HG02938 (cell line): ENCODE measurements at regions not wholly inside any gene's neighbourhood (a gene's known extent, or its start where the extent isn't known, plus 50 kb on each side); places are given as distances from the start of the nearest gene placed in this dataset.
"Not testable (repeated sequence)": the region's sequence is repeated elsewhere in the genome, so short reads cannot be mapped to it uniquely, and the experiment has no call there.

ENCODE experiments used
- ATAC-seq: cut with Tn5 transposase; IDR thresholded peaks from one replicate; pipeline ENCODE4 v1.9.1; 2021; ENCODE audit warnings: mild to moderate bottlenecking, moderate library complexity; ENCODE audit not compliant: unreplicated experiment

DNA sequence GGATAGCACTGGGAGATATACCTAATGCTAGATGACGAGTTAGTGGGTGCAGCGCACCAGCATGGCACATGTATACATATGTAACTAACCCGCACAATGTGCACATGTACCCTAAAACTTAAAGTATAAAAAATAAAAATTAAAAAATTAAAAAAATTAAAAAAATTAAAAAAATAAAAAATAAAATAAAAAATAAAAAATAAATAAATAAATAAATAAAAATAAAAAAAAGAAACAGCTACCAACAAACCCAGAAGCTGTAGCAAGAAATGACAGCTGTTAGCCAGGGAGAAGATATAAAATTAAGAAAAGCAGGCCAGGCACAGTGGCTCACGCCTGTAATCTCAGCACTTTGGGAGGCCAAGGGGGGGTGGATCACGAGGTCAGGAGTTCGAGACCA, 361.3 kb upstream of the ATP11B start:
- ATAC-seq, result not testable (repeated sequence)

DNA sequence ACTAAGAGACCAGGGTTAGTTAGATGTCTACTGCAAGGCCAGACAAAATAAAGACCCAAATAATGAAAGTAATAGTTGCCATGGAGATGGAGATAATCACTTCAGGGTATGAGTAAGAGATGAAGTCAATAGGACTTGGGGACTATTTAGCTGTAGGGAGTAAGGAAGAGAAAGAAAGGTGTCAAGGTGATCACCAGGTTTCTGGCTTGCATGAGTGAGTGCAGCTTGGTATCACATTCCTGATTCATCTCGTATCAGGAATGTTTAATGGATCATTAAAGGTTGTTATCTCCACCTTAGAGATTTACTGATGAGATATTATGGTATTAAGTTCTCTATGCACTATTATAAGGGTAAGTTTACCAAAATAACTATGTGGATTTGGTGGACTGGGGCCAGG, 357.4 kb upstream of the ATP11B start:
- ATAC-seq, result no peak

DNA sequence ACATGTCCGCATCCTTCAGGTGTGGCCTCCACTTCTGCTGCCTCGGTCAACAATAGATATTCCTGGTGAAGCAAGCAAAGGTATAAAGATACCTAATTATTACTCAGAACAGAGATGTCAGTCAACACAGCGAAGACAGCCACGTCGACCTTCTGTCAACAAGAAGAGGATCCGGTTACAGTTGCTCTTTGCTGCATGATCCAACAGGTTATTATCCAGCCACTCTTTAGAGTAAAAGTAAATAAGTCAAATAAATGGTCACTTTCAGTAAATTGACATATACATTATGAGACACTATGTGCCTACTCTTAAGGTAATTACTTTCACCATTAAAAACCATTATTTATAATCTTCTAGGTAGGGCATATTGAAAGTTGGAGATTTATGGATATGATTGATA, 356.8 kb upstream of the ATP11B start:
- ATAC-seq, result no peak

DNA sequence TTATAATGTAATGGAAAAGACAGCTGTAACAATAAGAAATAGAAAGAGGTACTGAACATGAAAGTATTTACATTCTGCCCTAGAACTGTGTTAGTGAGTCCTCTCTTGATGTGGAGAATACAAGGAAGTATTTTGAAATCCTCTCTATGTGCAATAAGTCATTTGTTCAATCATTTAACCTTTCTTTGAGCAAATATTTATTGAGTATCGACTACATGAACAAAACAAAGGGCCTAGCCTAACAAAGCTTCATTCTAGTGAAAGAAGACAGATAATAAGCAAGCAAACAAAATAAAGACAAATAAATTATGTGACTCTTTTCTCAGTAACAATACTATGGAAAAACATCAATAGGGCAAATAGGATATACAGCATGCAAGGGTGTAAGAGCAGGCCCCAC, 354.9 kb upstream of the ATP11B start:
- no peak for ATAC-seq

DNA sequence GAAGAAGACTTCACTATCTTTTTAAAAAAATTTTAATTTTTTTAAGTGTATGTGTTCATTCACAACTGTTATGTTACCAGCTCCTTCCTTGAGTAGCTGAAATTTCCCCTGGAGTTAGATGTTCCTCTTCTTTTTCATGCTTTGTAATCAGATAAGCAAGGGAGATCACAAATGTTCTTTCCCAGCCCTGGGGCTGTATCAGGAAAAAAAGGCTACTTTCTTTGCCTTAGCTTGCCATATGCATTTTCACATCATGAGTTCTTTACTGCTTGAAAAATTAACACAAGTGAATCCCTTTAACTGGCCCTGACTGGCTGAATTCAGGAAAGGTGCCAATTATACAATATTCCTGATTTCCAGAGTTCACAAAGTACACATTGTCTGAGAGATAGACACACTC, 353.2 kb upstream of the ATP11B start:
- no peak for ATAC-seq

DNA sequence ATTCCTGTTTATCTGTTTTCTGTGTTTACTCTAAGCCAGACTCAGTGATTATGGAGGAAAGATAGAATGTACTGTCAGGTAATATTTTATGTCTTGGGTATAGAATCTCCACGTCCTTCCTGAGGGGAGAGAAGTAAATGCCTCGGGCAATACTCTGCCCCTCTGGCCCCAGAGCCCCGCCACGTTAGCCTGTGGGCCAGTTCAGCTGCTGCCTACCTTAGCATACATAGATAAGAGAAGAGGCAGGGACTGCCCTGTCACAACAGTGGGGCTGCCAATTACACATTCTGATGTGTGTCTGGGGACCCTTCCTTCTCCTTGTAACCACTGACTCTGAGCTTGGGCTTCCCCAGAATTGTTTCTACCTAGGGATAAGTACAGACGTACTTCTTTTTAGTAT, 347.7 kb upstream of the ATP11B start:
- no peak for ATAC-seq

DNA sequence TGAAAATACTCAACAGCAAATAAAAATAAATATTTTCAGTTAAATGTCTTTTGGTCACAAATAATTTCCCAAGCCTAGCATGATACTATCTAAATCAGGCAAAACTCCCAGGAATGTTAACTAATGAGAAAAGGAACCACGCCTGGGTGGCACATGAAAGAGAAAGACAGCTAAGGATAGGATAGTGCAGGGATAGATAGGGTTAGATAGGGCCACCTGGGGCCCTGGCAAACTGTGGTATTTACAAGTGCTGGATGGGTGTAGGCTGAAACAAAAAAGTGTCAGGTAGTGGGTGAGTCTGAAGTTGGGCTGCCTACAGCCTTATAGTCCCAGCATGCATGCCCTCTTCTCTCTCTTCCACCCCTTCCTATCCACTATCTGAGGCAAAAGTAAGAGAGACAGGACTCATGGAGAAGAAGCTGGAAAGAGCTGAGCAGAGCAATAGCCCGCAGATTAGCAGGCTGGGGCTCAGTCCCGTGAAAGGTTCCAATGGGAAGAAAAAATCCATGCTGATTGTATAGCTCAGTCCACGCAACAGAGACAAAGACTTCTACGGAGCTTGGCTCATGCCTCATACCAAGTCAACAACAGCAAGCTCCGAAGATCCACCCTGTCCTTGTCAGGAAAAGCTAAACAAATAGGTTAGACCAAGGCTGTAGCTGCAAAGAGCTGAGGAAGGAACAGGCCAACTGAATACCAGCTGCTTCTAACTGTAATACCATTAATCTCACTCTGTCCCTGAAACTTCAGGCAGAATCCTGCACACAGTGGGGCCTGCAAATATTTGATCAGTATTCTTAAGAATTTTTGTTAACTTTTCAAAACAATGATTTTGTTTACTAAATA, 342.1 kb upstream of the ATP11B start:
- no peak for ATAC-seq

DNA sequence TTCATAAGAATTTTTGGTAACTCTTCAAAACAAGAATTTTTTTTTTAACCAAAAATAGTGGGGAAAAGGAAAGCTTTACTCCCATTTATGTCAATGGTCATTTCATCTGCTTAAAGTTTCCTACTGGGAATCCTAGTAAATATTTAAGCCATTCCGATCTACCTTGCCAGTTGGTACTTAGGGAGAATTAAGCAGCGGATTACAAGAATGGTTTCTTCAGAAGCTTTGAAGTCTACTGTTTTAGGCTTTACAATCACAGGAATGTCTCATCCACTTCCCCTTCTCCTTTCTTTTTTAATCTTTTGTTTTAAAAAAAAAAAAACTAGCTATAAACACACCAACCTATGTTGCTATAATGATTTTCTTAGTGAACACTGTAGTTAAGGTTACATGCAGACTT, 341.4 kb upstream of the ATP11B start:
- no peak for ATAC-seq

DNA sequence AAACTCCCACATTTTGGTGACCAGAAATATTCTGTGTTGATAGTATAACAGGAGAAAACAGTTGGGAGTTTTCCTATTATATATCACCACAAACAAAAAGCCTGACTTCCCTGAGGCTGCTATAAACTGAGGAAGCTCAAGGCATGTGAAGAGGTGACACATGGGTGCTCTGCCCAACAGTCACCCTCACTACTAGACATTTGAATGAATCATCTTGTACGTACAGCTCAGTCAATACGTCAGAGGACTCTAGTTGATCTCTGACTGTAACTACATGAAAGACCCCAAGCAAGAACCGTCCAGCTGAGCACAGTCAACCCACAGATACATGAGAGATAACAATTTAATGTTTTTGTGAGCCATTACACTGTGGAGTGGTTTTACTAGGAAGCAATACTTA, 338.3 kb upstream of the ATP11B start:
- no peak for ATAC-seq

DNA sequence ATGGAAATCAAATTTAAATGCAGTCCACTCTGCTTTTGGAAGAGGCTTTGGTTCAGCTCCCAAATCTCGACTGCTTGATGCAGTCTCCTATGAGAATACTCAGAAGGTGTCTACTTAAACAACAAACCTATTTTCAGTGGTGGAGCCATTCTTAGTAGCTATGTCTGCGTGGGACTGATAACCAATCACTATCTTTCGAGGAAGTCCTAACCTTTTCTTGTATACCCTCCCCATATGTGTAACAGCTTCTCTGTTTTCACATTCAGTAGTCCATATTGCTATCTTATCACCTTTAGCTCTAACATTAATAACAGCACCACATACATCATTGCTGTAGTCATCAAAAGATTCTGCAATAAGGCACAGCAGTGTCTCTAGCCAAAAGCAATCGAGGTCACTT, 333.0 kb upstream of the ATP11B start:
- ATAC-seq, result no peak

DNA sequence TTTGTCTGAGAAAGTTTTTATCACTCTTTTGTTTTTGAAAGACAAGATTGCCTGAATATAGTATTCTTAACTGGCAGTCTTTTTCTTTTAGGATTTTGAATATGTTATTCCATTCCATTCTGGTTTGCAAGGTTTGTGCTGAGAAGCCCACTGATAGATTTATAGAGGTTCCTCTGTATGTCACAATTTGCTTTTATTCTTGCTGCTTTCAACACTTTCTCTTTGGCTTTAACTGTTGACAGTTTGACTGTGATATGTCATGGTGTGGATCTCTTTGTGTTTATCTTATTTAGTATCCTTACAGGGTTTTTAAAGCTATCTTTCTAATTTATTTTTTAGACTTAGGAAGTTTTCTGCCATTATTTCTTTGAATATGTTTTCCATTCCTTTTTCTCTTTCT, 331.2 kb upstream of the ATP11B start:
- no peak for ATAC-seq

DNA sequence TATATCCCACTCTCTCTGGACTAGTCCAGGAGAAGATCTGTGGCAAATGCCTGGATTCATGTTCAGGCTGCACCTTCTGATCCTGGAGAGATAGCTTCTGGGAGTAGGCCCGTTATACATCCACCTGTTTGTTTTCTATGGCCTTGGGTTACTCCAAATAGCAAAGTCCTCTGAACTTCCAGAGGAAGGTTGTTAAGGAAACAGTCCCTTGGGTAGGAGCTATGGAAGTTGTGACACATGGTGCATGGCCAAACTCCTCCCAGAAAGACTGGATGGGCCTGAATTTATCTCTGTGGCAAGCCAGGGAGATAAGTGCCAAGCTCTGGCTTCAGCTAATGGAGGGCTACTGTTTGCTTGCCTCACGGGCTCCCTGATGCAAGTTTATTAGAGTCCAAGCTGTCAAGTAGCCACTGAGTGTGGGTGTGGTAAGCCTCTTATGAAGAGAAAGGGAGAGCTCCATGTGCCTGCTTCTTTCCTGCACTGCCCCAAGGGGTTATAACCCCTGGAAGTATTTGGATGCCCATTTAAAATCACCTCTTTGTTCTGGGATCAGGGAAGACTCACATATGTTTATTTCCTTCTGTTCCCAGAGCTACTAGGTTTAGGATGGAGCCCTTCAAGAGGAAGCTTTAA, 328.7 kb upstream of the ATP11B start:
- ATAC-seq, result no peak

DNA sequence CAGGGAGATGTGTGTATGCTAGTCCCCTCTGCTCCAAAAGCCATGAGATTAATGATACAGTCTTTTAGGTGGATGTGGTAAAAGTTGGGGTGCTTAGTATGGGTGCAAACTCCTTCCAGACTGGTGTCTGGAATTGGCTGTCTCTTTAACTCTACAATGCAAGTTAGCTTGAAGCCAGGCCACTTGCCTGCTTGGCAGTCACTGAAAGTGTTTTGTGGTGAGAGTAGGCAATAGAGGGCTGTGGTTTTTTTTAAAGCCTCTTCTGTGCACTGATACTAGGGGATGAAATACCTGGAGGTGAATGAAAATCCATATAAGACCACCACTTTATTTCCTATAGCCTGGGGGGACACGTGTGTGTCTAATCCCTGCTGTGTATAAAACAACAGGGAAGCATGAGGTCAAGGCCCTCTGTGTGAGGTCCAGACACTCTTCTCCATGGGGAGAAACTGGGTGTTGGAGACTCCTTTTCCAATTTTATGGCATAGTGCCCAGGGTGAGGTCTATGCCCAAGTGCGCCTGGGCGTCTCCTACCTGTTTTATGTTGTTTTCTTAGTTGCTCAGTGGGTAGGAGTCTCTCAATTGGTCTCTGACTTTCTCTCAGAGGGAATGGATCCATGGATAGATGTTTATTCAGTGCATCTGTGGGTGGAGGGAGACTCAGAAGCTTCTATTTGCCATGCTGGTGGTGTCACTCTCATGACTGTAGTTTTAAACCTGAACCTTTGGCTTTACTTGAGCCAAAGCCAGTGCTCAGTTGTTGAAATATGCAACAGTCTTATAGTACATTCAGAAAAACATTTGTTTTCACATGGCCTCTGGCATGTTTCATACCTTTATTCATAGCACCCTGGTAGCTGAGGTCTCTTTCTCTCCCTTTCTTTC, 327.8 kb upstream of the ATP11B start:
- ATAC-seq, result no peak

DNA sequence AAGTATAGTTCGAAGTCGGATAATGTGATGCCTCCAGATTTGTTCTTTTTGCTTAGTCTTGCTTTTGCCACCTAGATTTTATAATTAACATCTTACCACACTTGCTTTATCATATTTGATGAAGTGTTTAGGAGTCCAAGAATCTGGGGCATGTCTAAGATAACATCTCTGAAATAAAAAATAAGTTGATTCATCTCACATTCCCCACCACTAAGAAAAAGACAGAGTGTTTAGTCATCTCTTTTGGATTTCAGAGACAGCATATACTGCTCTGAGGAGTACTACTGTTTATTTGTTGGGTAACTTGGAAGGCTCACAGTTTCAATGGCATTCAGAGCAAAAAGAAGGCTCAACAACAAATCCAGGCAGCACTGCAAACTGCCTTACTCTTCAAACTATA, 324.2 kb upstream of the ATP11B start:
- no peak for ATAC-seq

DNA sequence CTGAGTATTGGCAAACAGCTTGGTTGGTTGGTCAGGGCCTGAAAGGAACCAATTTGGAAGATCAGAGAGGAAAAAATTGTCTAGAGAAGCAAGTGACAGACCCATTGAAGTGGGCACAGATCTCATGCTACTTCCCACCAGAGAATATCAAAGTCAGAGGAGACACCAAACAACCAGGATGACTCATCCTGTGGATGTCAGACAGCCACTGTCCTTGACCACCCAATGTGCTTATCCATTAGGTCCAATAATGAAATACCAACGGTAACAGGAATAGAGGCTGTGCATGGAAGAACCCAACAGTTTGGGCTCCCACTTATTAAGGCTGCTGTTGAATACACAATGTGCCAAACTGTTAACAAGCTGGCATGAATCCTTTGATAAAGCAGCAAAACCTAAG, 323.1 kb upstream of the ATP11B start:
- no peak for ATAC-seq

DNA sequence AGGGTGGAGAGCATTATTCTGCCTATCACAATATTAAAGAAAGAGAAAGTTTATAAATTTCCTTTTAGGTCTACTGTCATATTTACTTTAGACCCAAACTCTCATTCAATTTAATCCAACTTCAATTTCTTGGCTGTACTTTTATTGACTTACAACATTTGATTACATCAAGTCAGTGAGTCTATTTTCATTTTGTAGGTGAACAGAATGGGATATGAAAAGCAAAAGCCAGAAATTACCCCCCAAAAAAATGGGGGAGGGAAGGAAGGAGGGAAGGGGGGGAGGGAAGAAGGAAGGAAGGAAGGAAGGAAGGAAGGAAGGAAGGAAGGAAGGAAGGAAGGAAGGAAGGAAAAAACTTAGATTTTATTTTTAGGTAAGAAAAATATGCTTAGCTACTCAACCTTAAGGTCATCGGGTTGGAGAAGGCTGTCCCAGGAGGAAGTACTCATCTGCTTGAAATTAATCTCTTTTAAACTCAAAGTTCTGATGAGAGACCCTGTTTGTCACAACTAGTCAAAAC, 320.1 kb upstream of the ATP11B start:
- ATAC-seq, result no peak

DNA sequence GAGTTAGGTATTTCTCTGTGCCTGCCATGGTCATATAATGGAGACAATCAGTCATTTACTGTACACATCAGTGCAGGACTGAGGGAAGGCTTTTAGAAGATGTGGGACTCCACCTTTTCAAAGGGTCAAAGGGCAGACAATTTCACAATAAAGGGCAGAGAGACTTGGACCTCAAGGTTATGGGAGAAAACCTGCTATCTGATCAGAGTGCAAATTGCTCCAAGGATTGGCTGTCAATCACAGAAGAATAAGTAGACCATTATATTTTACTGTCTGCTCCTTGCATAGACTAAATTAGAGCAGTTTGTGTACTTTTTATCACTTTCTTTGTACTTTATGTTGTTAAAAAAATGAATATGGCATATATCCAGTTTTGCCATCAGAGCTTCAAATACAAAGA, 314.9 kb upstream of the ATP11B start:
- no peak for ATAC-seq

DNA sequence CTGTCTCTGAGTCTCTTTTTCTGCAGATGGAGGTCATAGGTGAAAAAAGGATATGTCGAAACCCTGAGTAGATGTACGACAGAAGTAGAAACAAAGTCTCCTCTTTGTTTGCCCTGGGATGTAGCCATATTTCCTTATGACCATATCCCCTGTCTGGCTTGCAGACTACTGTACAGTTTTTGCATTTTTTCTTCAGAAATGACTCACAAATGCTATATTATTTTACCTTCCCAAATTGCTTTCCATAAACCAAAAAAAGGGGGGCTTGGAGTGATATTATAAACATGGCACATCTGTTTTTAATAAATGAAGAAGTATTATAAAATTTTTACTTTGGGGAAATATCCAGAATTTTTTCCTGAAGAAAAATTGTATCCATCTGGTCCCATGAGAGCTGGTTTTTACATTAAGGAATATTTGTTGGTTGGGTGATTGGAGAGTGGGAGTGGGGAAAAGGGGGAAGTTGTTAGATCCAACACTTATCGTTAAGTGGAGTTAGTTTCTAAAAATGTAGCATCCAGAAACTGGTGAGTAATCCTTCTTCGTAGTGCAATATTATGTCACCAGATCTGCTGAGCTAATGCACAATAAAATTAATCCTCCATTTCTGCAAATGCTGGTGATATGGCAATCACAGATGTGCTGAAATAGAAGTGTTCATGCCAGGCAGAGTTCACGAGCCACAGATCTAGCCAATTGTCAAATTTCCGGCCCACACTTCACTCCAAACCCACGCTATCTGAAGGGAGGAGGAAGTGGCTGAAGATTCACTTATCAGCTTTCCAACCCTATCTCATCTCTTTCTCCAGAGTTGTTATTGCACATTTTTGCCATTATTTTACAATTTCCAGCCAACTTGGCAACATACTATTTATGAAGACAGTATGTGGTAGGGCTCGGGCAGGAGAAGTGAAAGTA, 313.6 kb upstream of the ATP11B start:
- ATAC-seq, result no peak

DNA sequence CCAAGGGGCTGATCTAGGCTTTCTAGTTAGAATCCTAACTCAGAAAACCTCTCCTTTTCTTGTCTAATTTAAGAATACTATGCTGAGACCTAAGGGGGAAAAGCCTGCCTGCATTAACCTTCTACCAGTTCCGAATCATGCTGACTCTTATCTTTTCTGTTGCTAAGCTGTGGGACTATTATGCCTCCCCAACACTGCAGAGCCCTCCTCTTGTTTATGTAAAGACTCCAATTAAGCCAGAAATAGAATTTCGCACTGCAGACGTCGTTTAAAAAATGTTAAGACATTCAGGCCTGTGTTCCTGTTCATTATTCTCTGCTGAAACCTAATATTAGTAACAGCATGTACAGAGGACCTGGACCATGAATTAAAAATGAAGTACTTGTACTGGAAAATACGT, 310.6 kb upstream of the ATP11B start:
- ATAC-seq, result no peak

DNA sequence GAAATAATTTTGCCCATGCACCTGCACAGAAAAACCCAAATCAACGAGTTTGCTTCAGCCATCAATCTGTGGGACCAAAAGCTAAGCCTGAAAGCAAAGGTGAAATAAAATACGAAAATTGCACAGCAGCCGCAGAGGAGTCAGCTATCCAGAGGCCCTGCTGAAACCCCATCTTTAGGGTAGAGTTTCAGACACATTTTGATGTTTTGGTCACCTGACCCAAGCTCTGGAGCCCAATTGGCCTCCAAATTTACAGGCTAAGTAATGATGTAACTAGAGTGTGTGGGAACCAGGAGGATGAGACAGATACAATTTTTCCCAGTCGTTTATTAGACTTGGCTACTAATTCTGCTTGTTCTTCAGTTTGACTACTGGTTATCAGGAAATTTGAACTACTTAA, 308.6 kb upstream of the ATP11B start:
- no peak for ATAC-seq
